DND-41 (cell line): ENCODE measurements at regions not wholly inside any gene's neighbourhood (a gene's known extent, or its start where the extent isn't known, plus 50 kb on each side); places are given as distances from the start of the nearest gene placed in this dataset.

ENCODE experiments used
- CTCF ChIP-seq: IDR thresholded peaks from 2 replicates; pipeline ENCODE4 v1.5.1; 2012; ENCODE audit warnings: borderline replicate concordance, low read length, moderate library complexity, mild to moderate bottlenecking; ENCODE audit not compliant: poor library complexity, severe bottlenecking; ENCODE audit errors: extremely low read depth
- EZH2 ChIP-seq: IDR thresholded peaks from 3 replicates; pipeline ENCODE4 v1.6.1; 2012; ENCODE audit warnings: borderline replicate concordance, low read depth, mild to moderate bottlenecking, moderate library complexity, low read length, inconsistent platforms; ENCODE audit not compliant: severe bottlenecking

- TF ChIP-seq CTCF (no peak), EZH2 (no peak)
Observed at GRCh38 chr1:81635816-81636215, 164.9 kb upstream of the ADGRL2 start.
